ENCODE measurements at regions not wholly inside any gene's neighbourhood (a gene's known extent, or its start where the extent isn't known, plus 50 kb on each side); places are given as distances from the start of the nearest gene placed in this dataset.

- no peak for DNase-seq
These were observed 103.4 kb downstream of the QRFPR start for GRCh38 chr4:121277194-121278105.

DNA sequence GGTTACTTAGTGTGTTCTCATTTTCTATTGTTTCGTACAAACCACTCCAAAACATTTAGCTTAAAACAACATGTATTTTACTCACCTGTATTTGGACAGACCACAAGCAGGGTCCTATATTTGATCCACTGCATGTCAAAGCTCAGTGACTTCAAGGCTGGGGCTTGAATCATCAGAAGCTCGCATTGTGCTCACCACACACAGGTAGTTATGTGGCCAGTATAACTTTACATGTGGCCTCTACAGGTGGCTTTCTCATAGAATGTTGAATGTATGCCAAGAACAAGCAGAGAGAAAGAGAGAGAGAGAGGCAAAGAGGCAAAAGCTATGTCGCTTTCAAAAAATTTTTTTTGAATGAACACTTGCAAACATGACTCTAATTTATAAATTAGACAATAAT, 107.6 kb downstream of the QRFPR start:
- no peak for DNase-seq

DNA sequence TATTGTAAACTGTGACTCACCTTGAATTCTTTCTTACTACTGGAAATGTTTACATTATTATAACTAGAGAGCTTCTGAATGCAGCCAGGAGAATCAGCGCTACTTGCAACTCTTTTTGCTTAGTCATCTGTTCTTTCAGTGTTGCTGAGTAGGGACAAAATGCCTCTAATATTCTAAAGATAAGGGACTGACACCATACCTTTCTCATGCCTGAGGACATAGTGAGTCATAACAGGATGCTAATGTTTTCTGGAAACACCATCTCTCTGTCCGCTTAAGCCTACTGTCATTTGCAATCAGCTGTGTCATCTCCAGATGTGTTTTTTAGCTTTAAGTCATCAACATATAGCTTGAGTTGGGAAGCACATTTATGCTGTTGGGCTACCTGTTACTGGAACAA, 108.3 kb downstream of the QRFPR start:
- no peak for DNase-seq

DNA sequence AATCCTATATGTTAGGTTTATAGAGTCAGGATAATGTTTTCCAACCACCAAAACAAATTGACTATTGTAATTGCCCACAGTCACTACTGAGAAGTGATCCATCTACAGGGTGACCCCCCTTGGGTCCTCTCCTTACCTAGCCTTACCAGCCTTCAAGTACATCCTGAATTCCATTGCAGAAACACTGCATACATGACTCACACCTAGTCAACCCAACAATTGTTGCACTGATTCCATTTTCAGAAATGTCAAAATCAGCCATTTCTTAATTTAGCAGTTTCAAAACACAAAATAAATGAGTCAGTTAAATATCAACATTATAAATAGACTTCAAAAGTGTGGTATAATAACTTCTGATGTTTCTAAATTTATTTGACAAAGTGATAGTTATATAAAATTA, 106.3 kb upstream of the TNIP3 start:
- no peak for DNase-seq

DNA sequence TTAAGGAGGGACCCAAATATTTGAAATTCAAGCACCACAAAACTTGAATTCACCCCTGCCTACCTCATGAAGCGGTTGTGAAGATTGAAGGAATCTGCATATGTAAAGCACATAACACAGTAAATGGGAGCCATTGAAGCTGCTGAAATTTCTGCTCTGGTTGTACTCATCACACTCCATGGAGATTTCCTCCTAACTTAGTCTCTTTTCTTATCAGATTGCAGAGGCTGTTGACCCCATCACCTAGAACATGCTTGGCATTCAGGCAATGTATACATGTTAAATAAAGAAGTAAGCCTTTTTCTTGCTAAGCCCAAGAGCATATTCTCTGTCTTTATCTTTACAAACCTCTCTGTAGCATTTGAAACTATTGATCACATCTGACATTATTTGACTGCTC, 104.9 kb upstream of the TNIP3 start:
- no peak for DNase-seq

DNA sequence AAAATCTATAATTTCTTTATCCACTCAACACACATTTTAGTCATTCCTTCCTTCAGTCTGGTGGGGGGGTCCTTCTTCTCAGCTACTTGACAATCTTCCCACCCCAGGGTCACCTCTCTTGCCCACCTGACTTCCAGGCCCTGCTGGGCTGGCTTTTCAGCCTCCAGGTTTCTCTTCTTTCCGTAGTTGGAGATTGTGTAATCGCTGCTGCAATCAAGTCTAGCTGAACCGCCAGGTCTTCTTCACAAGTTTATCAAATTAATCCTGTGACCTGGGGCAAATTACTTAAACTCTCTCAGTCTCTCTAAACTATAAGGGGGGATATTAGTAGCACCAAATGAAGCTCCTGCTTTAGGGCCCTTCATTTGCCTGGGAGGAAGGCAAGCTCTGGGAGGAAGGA, 102.9 kb upstream of the TNIP3 start:
- no peak for DNase-seq

DNA sequence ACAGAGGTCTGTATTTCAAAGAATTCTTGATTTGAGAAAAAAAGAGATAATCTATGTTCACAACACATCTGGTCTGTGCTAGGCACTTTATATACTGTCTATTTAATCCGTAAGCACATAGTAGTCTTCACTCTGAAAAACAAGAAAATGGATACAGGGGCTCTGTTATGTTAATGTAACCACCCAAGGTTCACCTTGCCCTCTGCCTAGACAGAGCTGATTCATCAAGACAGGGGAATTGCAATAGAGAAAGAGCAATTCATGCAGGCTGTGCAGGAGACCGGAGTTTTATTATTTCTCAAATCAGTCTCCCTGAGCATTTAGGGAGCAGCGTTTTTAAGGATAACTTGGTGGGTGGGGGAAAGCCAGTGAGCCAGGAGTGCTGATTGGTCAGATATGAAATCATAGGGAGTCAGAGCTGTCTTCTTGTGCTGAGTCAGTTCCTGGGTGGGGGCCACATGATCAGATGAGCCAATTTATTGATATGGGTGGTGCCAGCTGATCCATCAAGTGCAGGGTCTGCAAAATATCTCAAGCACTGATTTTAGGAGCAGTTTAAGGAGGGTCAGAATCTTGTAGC, 92.9 kb upstream of the TNIP3 start:
- no peak for DNase-seq

- DNase-seq = peak; percentile 53
These were observed 92.0 kb upstream of the TNIP3 start for GRCh38 chr4:121255986-121256750.

DNA sequence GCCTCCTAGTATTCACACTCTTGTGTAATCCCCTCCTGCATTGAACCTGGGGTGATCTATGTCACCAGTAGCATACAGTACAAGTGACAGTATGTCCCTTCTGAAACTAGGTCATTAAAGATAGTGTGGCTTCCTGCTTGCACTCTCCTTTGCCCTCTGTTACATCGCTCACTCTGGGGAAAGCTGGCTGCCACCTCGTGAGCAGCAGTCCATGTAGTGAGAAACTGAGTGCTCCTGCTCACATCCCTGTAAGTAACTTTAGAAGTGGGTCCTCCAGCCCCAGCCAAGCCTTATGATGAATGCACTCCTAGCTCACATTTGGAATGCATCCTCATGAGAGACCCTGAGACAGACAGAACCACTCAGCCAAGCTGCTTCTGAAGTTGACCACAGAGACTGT, 89.8 kb upstream of the TNIP3 start:
- no peak for DNase-seq

DNA sequence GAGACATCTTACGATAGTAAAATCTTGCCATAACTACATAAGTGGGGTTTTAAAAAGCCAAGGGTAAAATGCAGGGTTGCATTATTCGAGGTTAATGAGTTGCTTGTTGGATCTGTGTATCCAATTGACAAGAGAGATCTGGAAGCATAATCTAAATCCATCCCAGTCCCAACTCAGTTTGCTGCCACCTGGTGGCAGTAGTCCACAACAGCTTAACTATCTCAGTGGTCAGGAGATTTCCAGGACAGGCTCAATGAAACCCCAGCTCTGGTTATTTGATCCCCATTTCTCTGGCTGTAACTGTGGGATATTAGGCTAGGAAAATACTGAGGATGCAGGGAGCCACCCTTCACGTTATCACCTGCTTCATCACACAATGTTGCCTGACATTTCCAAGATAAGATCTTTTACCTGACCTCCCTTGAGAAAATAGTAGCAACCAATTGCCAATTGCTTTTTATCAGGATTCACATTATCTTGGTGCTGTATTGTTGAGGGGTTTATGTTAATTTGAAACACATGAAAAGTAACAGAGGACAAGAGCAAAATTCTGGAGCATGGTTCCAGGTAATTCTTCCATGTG, 88.2 kb upstream of the TNIP3 start:
- peak; percentile 72 for DNase-seq

DNA sequence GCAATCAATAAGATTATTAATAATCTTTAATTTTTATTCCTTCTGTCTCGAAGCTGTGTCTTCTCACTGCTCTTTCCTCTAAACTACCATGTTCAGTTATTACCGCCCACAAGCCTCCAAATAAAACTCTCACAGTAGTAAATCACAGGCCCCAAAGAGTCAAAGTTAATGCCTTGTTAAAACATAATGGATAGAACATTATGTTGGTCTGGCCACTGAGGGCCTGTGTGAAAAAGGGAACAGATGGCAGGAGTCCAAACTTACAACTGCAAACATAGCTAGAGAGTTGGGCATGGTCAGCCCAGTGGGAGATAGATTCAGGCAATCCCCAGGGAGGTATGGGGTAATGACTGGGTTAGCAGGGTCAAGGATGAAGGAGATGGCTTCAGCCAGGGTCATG, 84.6 kb upstream of the TNIP3 start:
- DNase-seq = no peak

DNA sequence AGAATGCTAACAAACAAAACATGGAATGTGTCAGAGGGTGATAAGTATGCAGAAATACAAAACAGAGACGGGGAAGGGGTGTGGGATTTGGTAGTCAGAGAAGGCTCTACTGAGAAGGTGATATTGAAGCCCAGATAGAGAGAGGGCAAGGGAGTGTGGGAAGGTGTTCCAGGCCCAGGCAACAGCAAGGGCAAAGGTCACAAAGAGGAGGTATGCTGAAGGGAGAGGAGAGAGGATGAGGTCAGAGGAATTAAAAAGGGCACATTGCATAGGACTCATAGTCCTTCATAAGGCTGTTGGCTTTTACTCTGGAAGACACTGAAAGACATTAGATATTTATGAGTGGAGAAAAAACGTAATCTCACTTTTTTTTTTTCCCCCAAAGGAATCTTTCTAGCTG, 82.6 kb upstream of the TNIP3 start:
- no peak for DNase-seq

- DNase-seq = no peak
These were observed 79.4 kb upstream of the TNIP3 start for GRCh38 chr4:121243485-121243884.

DNA sequence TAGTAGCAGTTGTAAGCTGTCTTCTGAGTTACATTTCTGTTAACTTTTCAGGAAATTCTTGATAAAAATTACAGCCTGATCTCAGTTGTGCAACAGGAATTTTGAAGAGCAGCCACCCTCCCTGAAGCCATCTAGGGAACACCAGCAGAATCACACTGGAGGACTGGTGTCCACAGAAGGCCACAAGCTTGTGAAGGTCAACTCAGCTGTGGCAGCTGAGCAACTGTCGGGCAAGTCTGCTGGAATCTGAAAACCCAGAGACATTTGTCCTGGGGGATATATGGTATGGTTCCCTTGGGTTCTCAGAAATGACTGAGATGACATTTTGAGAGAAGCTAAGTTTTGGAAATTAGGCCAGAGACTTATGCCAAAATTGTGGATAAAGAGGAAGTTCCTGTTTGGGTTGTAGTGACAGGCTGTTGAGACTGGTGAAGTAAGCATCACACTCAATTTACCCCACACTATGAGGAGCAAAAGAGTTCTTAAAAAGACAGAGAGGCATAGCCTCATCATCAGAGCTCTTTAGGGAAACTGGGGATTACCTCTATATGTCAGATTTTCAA, 78.1 kb upstream of the TNIP3 start:
- no peak for DNase-seq

- no peak for DNase-seq
These were observed 75.8 kb upstream of the TNIP3 start for GRCh38 chr4:121239951-121240350.

- DNase-seq = no peak
These were observed 74.3 kb upstream of the TNIP3 start for GRCh38 chr4:121238461-121238860.

DNA sequence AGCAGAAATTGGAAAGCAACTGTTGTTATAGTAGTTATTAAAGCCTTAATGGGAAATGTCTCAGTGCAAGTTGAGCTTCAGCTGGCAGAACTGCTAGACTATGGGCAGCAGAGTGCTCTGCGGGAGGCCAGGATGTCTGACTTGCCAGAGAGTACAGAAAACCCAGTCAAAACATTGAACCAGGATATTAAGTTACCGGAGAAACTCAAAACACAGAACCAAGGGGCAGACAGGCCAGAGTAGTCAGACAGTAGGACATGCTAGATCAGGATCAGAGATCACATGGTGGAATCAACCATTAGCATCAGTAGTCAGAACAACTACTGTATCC, 72.9 kb upstream of the TNIP3 start:
- DNase-seq = no peak

DNA sequence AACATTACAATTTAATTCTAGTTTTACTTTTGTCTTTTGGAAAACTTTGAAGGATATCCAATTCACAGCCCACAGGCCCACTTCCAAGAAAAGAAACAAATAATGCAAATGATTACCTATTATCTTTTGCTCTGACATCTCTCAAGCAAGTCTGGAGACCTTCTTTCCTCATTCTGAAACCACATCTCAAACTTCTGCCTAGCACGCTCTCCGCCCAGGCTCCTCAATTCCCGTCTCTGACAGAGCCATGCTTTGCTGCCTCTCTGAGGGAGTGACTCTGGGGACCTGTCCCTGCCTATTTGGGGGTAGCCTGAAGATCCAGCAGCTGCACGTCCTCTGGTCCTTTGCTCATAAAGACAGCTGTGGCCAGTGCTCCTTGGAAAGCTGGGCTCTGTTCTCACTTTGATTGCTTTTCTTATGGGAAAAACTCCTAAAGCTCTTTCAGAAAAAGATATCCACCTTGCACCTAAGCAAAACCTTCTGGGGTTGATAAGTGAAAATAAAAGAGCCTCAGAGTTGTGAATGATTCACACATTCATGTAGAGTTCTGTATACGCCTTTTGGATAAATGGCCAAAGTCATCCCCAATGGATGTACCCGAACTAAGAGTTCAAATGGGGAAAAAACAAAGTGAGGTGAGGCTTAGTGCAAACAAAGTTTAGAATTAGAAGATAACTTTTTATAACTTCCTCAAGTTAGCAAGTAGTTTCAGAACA, 72.4 kb upstream of the TNIP3 start:
- no peak for DNase-seq

DNA sequence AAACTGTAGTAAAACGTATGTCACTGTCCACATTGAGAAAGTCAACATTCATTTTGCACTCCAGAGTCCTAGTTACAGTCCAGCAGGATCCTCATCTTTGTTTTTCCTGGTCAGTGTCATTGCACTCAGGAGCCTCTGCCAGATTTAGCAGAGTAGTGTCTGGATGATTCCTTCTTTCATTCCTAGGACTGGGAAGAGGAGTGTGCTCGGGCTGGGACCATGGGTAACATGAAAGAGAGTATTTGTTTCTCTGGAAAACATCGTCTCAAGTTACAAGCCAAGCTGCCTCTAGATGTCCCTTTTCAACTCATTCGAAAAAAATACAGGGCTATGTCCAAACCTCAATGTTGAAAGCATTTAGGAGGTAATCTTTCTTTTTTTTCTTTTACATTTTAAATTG, 69.9 kb upstream of the TNIP3 start:
- no peak for DNase-seq

- DNase-seq = no peak
These were observed 65.9 kb upstream of the TNIP3 start for GRCh38 chr4:121229993-121230392.

DNA sequence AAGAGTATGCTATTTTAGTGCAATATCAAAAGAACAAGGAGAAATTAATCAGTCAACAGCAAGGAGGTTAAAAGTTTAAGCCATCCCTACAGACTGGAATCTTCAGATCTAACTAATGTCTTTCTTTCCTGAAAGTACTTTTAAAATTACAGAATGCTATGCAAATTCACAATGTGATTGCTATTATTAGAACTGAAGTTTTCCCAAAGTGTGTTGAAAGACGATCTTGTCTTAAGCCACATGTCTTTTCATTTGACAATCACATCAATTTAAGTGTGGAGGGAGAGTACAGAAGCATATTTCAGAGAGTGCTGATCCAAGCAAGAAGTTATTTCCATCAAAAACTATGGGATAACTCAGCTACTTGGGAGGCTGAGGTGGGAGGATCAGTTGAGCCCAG, 64.7 kb upstream of the TNIP3 start:
- no peak for DNase-seq

GRCh38 chr4:121227341-121227792, 63.2 kb upstream of the TNIP3 start:
- DNase-seq = no peak

DNA sequence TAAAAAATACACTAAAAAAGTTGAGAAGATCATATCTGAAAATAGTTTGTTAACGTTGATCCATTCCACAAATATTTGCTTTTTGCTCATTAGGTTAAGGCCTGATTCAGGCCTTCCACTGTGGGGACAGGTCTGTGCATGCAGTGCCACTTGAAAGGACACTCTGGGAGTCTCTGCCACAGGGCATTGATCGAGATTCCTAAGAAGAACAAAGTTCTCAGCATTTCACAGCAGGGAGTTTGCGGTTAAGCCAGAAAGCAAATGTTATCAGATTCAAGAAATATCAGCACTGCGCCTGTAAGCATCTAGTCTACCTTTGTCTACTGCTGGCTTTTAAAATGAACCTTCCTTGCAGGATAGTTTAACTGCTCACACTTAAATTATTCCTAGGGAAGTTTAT, 62.2 kb upstream of the TNIP3 start:
- DNase-seq = no peak
